K562 (cell line): ENCODE measurements at regions not wholly inside any gene's neighbourhood (a gene's known extent, or its start where the extent isn't known, plus 50 kb on each side); places are given as distances from the start of the nearest gene placed in this dataset.

Source experiments
- ATAC-seq: fragments of 200-7000 bp; cut with Tn5 transposase; 3 replicates; pipeline ENCODE4 v1.9.1; 2020; ENCODE audit warnings: moderate library complexity
- BruUV-seq: library from RNA; stranded (reverse); fragments of 400-500 nt; replicated peaks from 2 replicates; lab custom pipeline; 2021; lab: Mats Ljungman, UMichigan
- CTCF ChIA-PET: fragments of 300-600 bp; formaldehyde crosslinking; extraction: SDS; loops from one replicate; lab custom pipeline; 2021; ENCODE audit warnings: low intra/inter-chr PET ratio; lab: Yijun Ruan, JAX
- POLR2A ChIA-PET: fragments of 300-600, 350-650 bp; sonication (Branson Sonifier 250); formaldehyde crosslinking; extraction: SDS; loops from one replicate; lab custom pipeline; 2021; ENCODE audit warnings: antibody characterized with exemption, inconsistent platforms; lab: Yijun Ruan, JAX
- DNase-seq, 4 experiments: peaks; one replicate each; pipeline versions ENCODE4 v3.0.0 to v3.0.0-alpha.2; 2011 to 2018; ENCODE audit warnings: low spot score in 3 of 4, mixed read lengths in 3 of 4; ENCODE audit errors: extremely low read depth in 1 of 4
- FAIRE-seq: peaks from 2 replicates; lab custom pipeline; 2011; peaks lifted over from hg19 to GRCh38; lab: Jason Lieb, UNC
- H2AFZ ChIP-seq: 2 replicates; pipeline ENCODE4 v1.6.0; 2011; ENCODE audit warnings: low read depth, low read length, control low read depth, inconsistent platforms
- H3K27ac ChIP-seq: fragments of 200-600 bp; 3 replicates; pipeline ENCODE4 v1.8.0; 2011; ENCODE audit warnings: low read depth, mild to moderate bottlenecking, control low read depth, inconsistent platforms, low read length, moderate library complexity, mixed read lengths; ENCODE audit errors: extremely low read depth
- H3K27me3 ChIP-seq, 2 experiments: fragments of 300-600 bp in 1 of 2; 2 replicates in 1 of 2; 3 replicates in 1 of 2; pipeline versions ENCODE4 v1.6.0 to v1.8.0; 2011; ENCODE audit warnings: inconsistent platforms in 2 of 2, low read length in 2 of 2, mild to moderate bottlenecking in 1 of 2, mixed read lengths in 1 of 2, moderate library complexity in 1 of 2; ENCODE audit not compliant: control insufficient read depth in 2 of 2, insufficient read depth in 2 of 2
- H3K36me3 ChIP-seq: fragments of 300-600 bp; 3 replicates; pipeline ENCODE4 v1.8.0; 2011; ENCODE audit warnings: mild to moderate bottlenecking, low read length, inconsistent platforms; ENCODE audit not compliant: control insufficient read depth, insufficient read depth
- H3K4me1 ChIP-seq, 2 experiments: fragments of 200-600 bp in 1 of 2; replicated peaks in 1 of 2; 2 replicates in 1 of 2; 3 replicates in 1 of 2; pipeline versions ENCODE4 v1.5.1 to v1.8.0; 2011; ENCODE audit warnings: inconsistent platforms in 2 of 2, low read length in 2 of 2, mild to moderate bottlenecking in 1 of 2, mixed read lengths in 1 of 2, moderate library complexity in 1 of 2; ENCODE audit not compliant: control insufficient read depth in 2 of 2, insufficient read depth in 2 of 2
- H3K4me2 ChIP-seq: 2 replicates; pipeline ENCODE4 v1.6.1; 2011; ENCODE audit warnings: low read length, control low read depth, inconsistent platforms, mixed read lengths; ENCODE audit not compliant: insufficient read depth
- H3K4me3 ChIP-seq: fragments of 200-600 bp; sonication (generic), shearing (Covaris generic); 2 replicates; pipeline ENCODE4 v1.5.1; 2016; ENCODE audit warnings: control low read depth, inconsistent platforms
- H3K79me2 ChIP-seq: fragments of 200-600 bp; 3 replicates; pipeline ENCODE4 v1.8.0; 2011; ENCODE audit warnings: low read length, inconsistent platforms; ENCODE audit not compliant: control insufficient read depth, insufficient read depth
- H3K9ac ChIP-seq, 2 experiments: 2 replicates each; pipeline versions ENCODE4 v1.6.0 to v1.6.1; 2011; ENCODE audit warnings: low read depth in 2 of 2, low read length in 2 of 2, control low read depth in 1 of 2, inconsistent platforms in 1 of 2, mild to moderate bottlenecking in 1 of 2, mixed read lengths in 1 of 2; ENCODE audit not compliant: insufficient read depth in 1 of 2
- H3K9me1 ChIP-seq: one replicate; pipeline ENCODE4 v1.6.0; 2011; ENCODE audit warnings: inconsistent platforms, mild to moderate bottlenecking, low read length, moderate library complexity; ENCODE audit not compliant: control insufficient read depth, insufficient read depth
- H3K9me3 ChIP-seq: replicated peaks from 2 replicates; pipeline ENCODE4 v1.5.1; 2011; ENCODE audit warnings: low read depth, low read length, inconsistent platforms; ENCODE audit not compliant: control insufficient read depth, insufficient read depth
- H4K20me1 ChIP-seq: replicated peaks from 2 replicates; pipeline ENCODE4 v1.6.1; 2011; ENCODE audit warnings: low read length, inconsistent platforms, mixed read lengths; ENCODE audit not compliant: control insufficient read depth, insufficient read depth
- ARID3B ChIP-seq: fragments of 250-450 bp; sonication (Bioruptor Pico); IDR thresholded peaks from 2 replicates; pipeline ENCODE4 v1.4.0; 2020; ENCODE audit warnings: borderline replicate concordance
- CUX1 ChIP-seq: fragments of 200-800 bp; sonication (Bioruptor generic); IDR thresholded peaks from 2 replicates; pipeline ENCODE4 v1.6.1; 2016; ENCODE audit warnings: missing genetic modification characterization, missing compliant biosample characterization
- NR4A1 ChIP-seq, 2 experiments: fragments of 250-450 bp in 1 of 2; fragments of 450-650 bp in 1 of 2; sonication (Bioruptor Pico) in 1 of 2; IDR thresholded peaks; 2 replicates each; pipeline versions ENCODE4 v1.4.0 to v1.6.1; 2016 to 2020; ENCODE audit warnings: mild to moderate bottlenecking in 2 of 2, missing compliant biosample characterization in 1 of 2, missing genetic modification characterization in 1 of 2, moderate library complexity in 1 of 2
- PURB ChIP-seq: sonication (generic); formaldehyde crosslinking; IDR thresholded peaks from 2 replicates; pipeline ENCODE4 v1.9.0; 2021; ENCODE audit warnings: low read depth, mild to moderate bottlenecking, missing genetic modification reagents
- STAT5B ChIP-seq: fragments of 250-450 bp; sonication (Bioruptor Pico); IDR thresholded peaks from 2 replicates; pipeline ENCODE4 v1.8.0; 2021; ENCODE audit warnings: mild to moderate bottlenecking, inconsistent platforms
- TAF9B ChIP-seq: fragments of 450-650 bp; IDR thresholded peaks from 2 replicates; pipeline ENCODE4 v1.6.1; 2018; ENCODE audit warnings: mild to moderate bottlenecking; ENCODE audit not compliant: partially characterized antibody
- ZBTB11 ChIP-seq, 3 experiments: fragments of 200-800 bp in 1 of 3; fragments of 250-450 bp in 1 of 3; fragments of 450-650 bp in 1 of 3; sonication (Bioruptor Pico) in 1 of 3; sonication (Bioruptor generic) in 1 of 3; formaldehyde crosslinking in 1 of 3; IDR thresholded peaks; 2 replicates each; pipeline versions ENCODE4 v1.6.1 to v1.8.0; 2016 to 2022; ENCODE audit warnings: mild to moderate bottlenecking in 2 of 3, missing genetic modification characterization in 2 of 3, missing compliant biosample characterization in 1 of 3, moderate library complexity in 1 of 3
- ZNF830 ChIP-seq: fragments of 250-450 bp; sonication (Bioruptor Pico); IDR thresholded peaks from 2 replicates; pipeline ENCODE4 v1.5.0; 2021; ENCODE audit warnings: mild to moderate bottlenecking
- WGBS: fragments of 100-300 bp; shearing (Covaris generic); methylation state at CpG from one replicate; pipeline ENCODE4 v1.1.6; 2016; ENCODE audit warnings: low coverage, mixed read lengths; ENCODE audit not compliant: insufficient coverage; ENCODE audit errors: missing lambda C conversion rate; 5-methylcytosine and 5-hydroxymethylcytosine counted together
- in situ Hi-C: fragments of 300-500 bp; cut with MboI; formaldehyde crosslinking; loops from 4 replicates; pipeline ENCODE4 v1.15.0; 2018; ENCODE audit warnings: inconsistent platforms, mixed read lengths
- intact Hi-C: fragments of 100-400 bp; cut with micrococcal nuclease; formaldehyde crosslinking; loops from 2 replicates; pipeline ENCODE4 v1.14.2; 2022

- no peak for TF ChIP-seq ZBTB11 (CRISPR knock-in tag; IDR thresholded peaks at IDR 0.05)
- TF ChIP-seq ZNF830 (CRISPR knock-in tag): no peak
- TF ChIP-seq STAT5B: no peak
- TF ChIP-seq TAF9B: no peak
- TF ChIP-seq ARID3B (CRISPR knock-in tag): no peak
- no peak for TF ChIP-seq PURB
These were observed 360.7 kb upstream of the ETAA1 start (continued) for GRCh38 chr2:67036444-67036843.

GRCh38 chr2:67037655-67038054, 359.5 kb upstream of the ETAA1 start:
- BruUV-seq: no TSS peak

More at GRCh38 chr2:67037655-67038054, 359.5 kb upstream of the ETAA1 start:
- FAIRE-seq (no peak), DNase-seq (no peak), ATAC-seq (no peak)
- Histone ChIP-seq H3K79me2 (no peaks in the 10 kb centered on the region), H3K4me3 (no peak overlapping the region), H3K4me1 (no peaks in the 10 kb centered on the region), H3K27me3 (no peaks in the 10 kb centered on the region), H3K36me3 (no peaks in the 10 kb centered on the region), H3K9me3 (no peaks in the 10 kb centered on the region), H3K9me1 (no peaks in the 10 kb centered on the region), H2AFZ (no peak overlapping the region), H3K9ac (no peak overlapping the region), H3K4me2 (no peak overlapping the region), H4K20me1 (no peaks in the 10 kb centered on the region), H3K27ac (no peak overlapping the region)
- WGBS: 2% methylated on average over 8 of the region's 8 CpGs
- ChIA-PET POLR2A (interaction anchor here (0.6 kb wide), 1 partner anchor 1602 kb away, joined by 4 read pairs; no protein-coding TSS in a partner anchor), CTCF (no interaction called here)
- TF ChIP-seq NR4A1 (CRISPR knock-in tag; IDR thresholded peaks at IDR 0.05) (no peak), NR4A1 (tag; IDR thresholded peaks at IDR 0.05) (no peak), CUX1 (no peak)
- in situ Hi-C loops: no loop called here
- intact Hi-C loops: no loop called here
